ENCODE measurements at regions not wholly inside any gene's neighbourhood (a gene's known extent, or its start where the extent isn't known, plus 50 kb on each side); places are given as distances from the start of the nearest gene placed in this dataset.

- no peak overlapping the region for H3K4me2 ChIP-seq (ENCODE audit: control insufficient read depth, insufficient read depth)
- in situ Hi-C loops (cut with MboI), result no loop called here
- DNase-seq (ENCODE audit: low read depth, low spot score) (no peak), ATAC-seq (no peak), FAIRE-seq (no peak)
- no peak overlapping the region for H2AFZ ChIP-seq (ENCODE audit: control insufficient read depth, low read depth, low read length)
- H3K27me3 ChIP-seq (replicated peaks in 1 of 2; ENCODE audit: control insufficient read depth in 2 of 2, insufficient read depth in 2 of 2, low read length in 1 of 2), result no peaks in the 10 kb centered on the region
- SMC1A ChIA-PET (ENCODE audit: uncharacterized antibody, unreplicated experiment), result no interaction called here
- TF ChIP-seq HDAC2 (IDR thresholded peaks at IDR 0.05) (no peak), MEF2A (IDR thresholded peaks at IDR 0.05; ENCODE audit: insufficient read depth, low read depth, low read length) (no peak), PAX5 (IDR thresholded peaks at IDR 0.05; ENCODE audit: borderline replicate concordance, low read depth, low read length) (no peak)
- H3K9ac ChIP-seq (ENCODE audit: control insufficient read depth, insufficient read depth, low read length), result no peak overlapping the region
- intact Hi-C loops (cut with micrococcal nuclease; ENCODE audit: unreplicated experiment), result no loop called here
- WGBS (ENCODE audit: insufficient coverage, insufficient replicate concordance, low lambda C conversion rate, missing lambda C conversion rate), result 61% methylated on average over 2 of the region's 2 CpGs
- BruUV-seq (replicated peaks), result no TSS peak
- no peaks in the 10 kb centered on the region for H3K79me2 ChIP-seq (ENCODE audit: control insufficient read depth, insufficient read depth, low read length)
- H4K20me1 ChIP-seq (ENCODE audit: control insufficient read depth, insufficient read depth), result no peaks in the 10 kb centered on the region
- no peaks in the 10 kb centered on the region for H3K9me3 ChIP-seq (replicated peaks; ENCODE audit: control insufficient read depth, insufficient read depth, low read length)
- POLR2A ChIA-PET, result no interaction called here
- no peak overlapping the region for H3K4me3 ChIP-seq
- CTCF ChIA-PET, result interaction anchor here (0.9 kb wide), 1 partner anchor 15 kb away, joined by 3 read pairs; no protein-coding TSS in a partner anchor
- RAD21 ChIA-PET (ENCODE audit: unreplicated experiment), result no interaction called here
- H3K36me3 ChIP-seq (ENCODE audit: control insufficient read depth in 2 of 2, insufficient read depth in 2 of 2, low read length in 1 of 2), result no peaks in the 10 kb centered on the region
- no peaks in the 10 kb centered on the region for H3K4me1 ChIP-seq (ENCODE audit: control insufficient read depth, insufficient read depth, low read length)
- H3K27ac ChIP-seq (ENCODE audit: control insufficient read depth, insufficient read depth), result no peak overlapping the region
Observed at GRCh38 chr5:117405197-117405596, 830.6 kb upstream of the SEMA6A start.

GRCh38 chr5:117394506-117395157 is 820.0 kb upstream of the SEMA6A start:
- 53% methylated on average over 6 of the region's 6 CpGs for WGBS (ENCODE audit: insufficient coverage, insufficient replicate concordance, low lambda C conversion rate, missing lambda C conversion rate)
- intact Hi-C loops (cut with micrococcal nuclease; ENCODE audit: unreplicated experiment), result no loop called here
- Histone ChIP-seq H3K9me3 (replicated peaks; ENCODE audit: control insufficient read depth, insufficient read depth, low read length) (no peaks in the 10 kb centered on the region), H3K4me1 (ENCODE audit: control insufficient read depth, insufficient read depth, low read length) (no peaks in the 10 kb centered on the region), H3K4me3 (no peak overlapping the region), H4K20me1 (ENCODE audit: control insufficient read depth, insufficient read depth) (no peaks in the 10 kb centered on the region), H3K4me2 (ENCODE audit: control insufficient read depth, insufficient read depth) (no peak overlapping the region), H3K79me2 (ENCODE audit: control insufficient read depth, insufficient read depth, low read length) (no peaks in the 10 kb centered on the region), H3K9ac (ENCODE audit: control insufficient read depth, insufficient read depth, low read length) (no peak overlapping the region), H3K27ac (ENCODE audit: control insufficient read depth, insufficient read depth) (no peak overlapping the region), H3K27me3 (replicated peaks in 1 of 2; ENCODE audit: control insufficient read depth in 2 of 2, insufficient read depth in 2 of 2, low read length in 1 of 2) (no peaks in the 10 kb centered on the region), H2AFZ (ENCODE audit: control insufficient read depth, low read depth, low read length) (no peak overlapping the region), H3K36me3 (ENCODE audit: control insufficient read depth in 2 of 2, insufficient read depth in 2 of 2, low read length in 1 of 2) (no peaks in the 10 kb centered on the region)
- RAD21 ChIA-PET (ENCODE audit: unreplicated experiment), result no interaction called here
- SMC1A ChIA-PET (ENCODE audit: uncharacterized antibody, unreplicated experiment), result interaction anchor here (1.6 kb wide), 1 partner anchor 16 kb away, joined by 3 read pairs; no protein-coding TSS in a partner anchor
- CTCF ChIA-PET, result no interaction called here
- DNase-seq (ENCODE audit: low read depth, low spot score) (no peak), FAIRE-seq (no peak), ATAC-seq (no peak)
- BruUV-seq (replicated peaks), result no TSS peak
- in situ Hi-C loops (cut with MboI), result no loop called here
- POLR2A ChIA-PET, result no interaction called here
- TF ChIP-seq TAF1 (IDR thresholded peaks at IDR 0.05; ENCODE audit: borderline replicate concordance, low read depth, low read length), result no peak
- TF ChIP-seq RCOR1 (conservative IDR thresholded peaks at IDR 0.05; ENCODE audit: low read depth, low read length), result no peak
- TF ChIP-seq SUPT20H (IDR thresholded peaks at IDR 0.05; ENCODE audit: borderline replicate concordance, control insufficient read depth, low read depth, low read length), result no peak
- no peak for TF ChIP-seq CEBPB (IDR thresholded peaks at IDR 0.05; ENCODE audit: borderline replicate concordance in 1 of 2, low read depth in 2 of 2, low read length in 2 of 2)
- TF ChIP-seq ZNF592 (IDR thresholded peaks at IDR 0.05), result no peak
- no peak for TF ChIP-seq SKIL (IDR thresholded peaks at IDR 0.05; ENCODE audit: low read depth, poor library complexity, severe bottlenecking)
- no peak for TF ChIP-seq FOXM1 (IDR thresholded peaks at IDR 0.05; ENCODE audit: low read depth, low read length)

Data from GM12878 (cell line).